Caki2 (cell line): ENCODE measurements at regions not wholly inside any gene's neighbourhood (a gene's known extent, or its start where the extent isn't known, plus 50 kb on each side); places are given as distances from the start of the nearest gene placed in this dataset.

Experiments
- DNase-seq: peaks from one replicate; pipeline ENCODE4 v3.0.0-alpha.2; 2015; ENCODE audit warnings: low read depth
- in situ Hi-C: cut with HindIII; loops from 2 replicates; pipeline ENCODE4 v1.10.0; 2016; ENCODE audit warnings: low sequenced_read_pairs, low pct_unique_long_range_greater_than_20kb, mixed read lengths

- DNase-seq, result no peak
- in situ Hi-C loops, result no loop called here
These were observed 537.2 kb downstream of the KCNJ3 start for GRCh38 chr2:155235710-155236109.

- DNase-seq, result no peak
- in situ Hi-C loops, result no loop called here
These were observed 525.4 kb downstream of the KCNJ3 start for GRCh38 chr2:155223781-155224406.

- in situ Hi-C loops, result no loop called here
- DNase-seq, result no peak
These were observed 520.5 kb downstream of the KCNJ3 start for GRCh38 chr2:155218945-155219344.

GRCh38 chr2:155218292-155218924, 519.9 kb downstream of the KCNJ3 start:
- DNase-seq, result no peak
- in situ Hi-C loops, result no loop called here

- in situ Hi-C loops, result no loop called here
- no peak for DNase-seq
These were observed 516.7 kb downstream of the KCNJ3 start for GRCh38 chr2:155215037-155215707.

GRCh38 chr2:155209696-155210450, 511.4 kb downstream of the KCNJ3 start:
- DNase-seq, result no peak
- in situ Hi-C loops, result no loop called here

GRCh38 chr2:155203178-155203577, 504.7 kb downstream of the KCNJ3 start:
- DNase-seq, result no peak
- in situ Hi-C loops, result no loop called here

GRCh38 chr2:155200753-155201152, 502.3 kb downstream of the KCNJ3 start:
- in situ Hi-C loops, result no loop called here
- no peak for DNase-seq

GRCh38 chr2:155190342-155190741, 491.8 kb downstream of the KCNJ3 start:
- in situ Hi-C loops, result no loop called here
- no peak for DNase-seq

GRCh38 chr2:155178921-155179320, 480.4 kb downstream of the KCNJ3 start:
- DNase-seq, result no peak
- in situ Hi-C loops, result no loop called here

- in situ Hi-C loops, result no loop called here
These were observed 477.9 kb downstream of the KCNJ3 start for GRCh38 chr2:155176345-155176744.

GRCh38 chr2:155169317-155169716, 470.8 kb downstream of the KCNJ3 start:
- DNase-seq, result no peak
- in situ Hi-C loops, result no loop called here

More at GRCh38 chr2:155176345-155176744, 477.9 kb downstream of the KCNJ3 start:
- DNase-seq, result no peak

GRCh38 chr2:155162494-155162893, 464.0 kb downstream of the KCNJ3 start:
- no peak for DNase-seq
- in situ Hi-C loops, result no loop called here

- DNase-seq, result no peak
- in situ Hi-C loops, result no loop called here
These were observed 462.8 kb downstream of the KCNJ3 start for GRCh38 chr2:155161314-155161713.

- in situ Hi-C loops, result no loop called here
- DNase-seq, result no peak
These were observed 459.2 kb downstream of the KCNJ3 start for GRCh38 chr2:155157711-155158110.

GRCh38 chr2:155157065-155157464, 458.6 kb downstream of the KCNJ3 start:
- DNase-seq, result no peak
- in situ Hi-C loops, result no loop called here

- in situ Hi-C loops, result no loop called here
- DNase-seq, result no peak
These were observed 453.4 kb downstream of the KCNJ3 start for GRCh38 chr2:155151945-155152344.

GRCh38 chr2:155151472-155151871, 453.0 kb downstream of the KCNJ3 start:
- no peak for DNase-seq
- in situ Hi-C loops, result no loop called here

- no peak for DNase-seq
- in situ Hi-C loops, result no loop called here
These were observed 447.3 kb downstream of the KCNJ3 start for GRCh38 chr2:155145758-155146229.
